Adrenal gland (tissue), 5 donors: ENCODE measurements at regions not wholly inside any gene's neighbourhood (a gene's known extent, or its start where the extent isn't known, plus 50 kb on each side); places are given as distances from the start of the nearest gene placed in this dataset.

Experiments used
- POLR2A ChIP-seq, 2 donors: fragments of 450-650 bp; IDR thresholded peaks; one replicate each; pipeline ENCODE4 v1.6.1; 2017; ENCODE audit warnings: antibody characterized with exemption in 2 of 2, mild to moderate bottlenecking in 2 of 2, moderate library complexity in 1 of 2
- TF ChIP-seq, protein P1 (sequence below), 6 experiments: fragments of 450-650 bp in 4 of 6; fragments of 200-600 bp in 2 of 6; sonication (generic) in 1 of 6; IDR thresholded peaks; 1 replicate in 5 of 6; 2 replicates in 1 of 6; pipeline versions ENCODE4 v1.5.1 to v1.8.0; 2016 to 2021; ENCODE audit warnings: antibody characterized with exemption in 6 of 6, mild to moderate bottlenecking in 2 of 6, moderate library complexity in 1 of 6
- donor health status: DM: no; HTN: no; CAD: no.

DNA sequence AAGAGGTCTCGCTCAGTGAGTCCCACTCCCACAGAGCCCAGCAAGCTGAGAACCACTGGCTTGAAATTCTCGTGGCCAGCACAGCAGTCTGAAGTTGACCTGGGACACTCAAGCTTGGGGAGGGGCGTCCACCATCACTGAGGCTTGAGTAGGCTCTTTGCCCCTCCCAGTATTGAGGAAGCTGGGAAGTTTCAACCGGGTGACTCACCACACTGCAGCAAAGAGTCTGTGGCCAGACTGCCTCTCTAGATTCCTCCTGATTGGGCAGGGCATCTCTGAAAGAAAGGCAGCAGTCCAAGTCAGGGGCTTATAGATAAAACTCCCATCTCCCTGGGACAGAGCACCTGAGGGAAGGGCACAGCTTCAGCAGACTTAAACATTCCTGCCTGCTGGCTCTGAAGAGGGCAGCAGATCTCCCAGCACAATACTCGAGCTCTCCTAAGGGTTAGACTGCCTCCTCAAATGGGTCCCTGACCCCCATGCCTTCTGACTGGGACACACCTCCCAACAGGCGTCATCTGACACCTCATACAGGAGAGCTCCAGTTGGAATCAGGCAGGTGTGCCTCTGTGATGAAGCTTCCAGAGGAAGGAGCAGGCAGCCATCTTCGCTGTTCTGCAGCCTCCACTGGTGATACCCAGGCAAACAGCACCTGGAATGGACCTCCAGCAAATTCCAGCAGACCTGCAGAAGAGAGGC is 970.9 kb upstream of the LRRN3 start:
- no peak for TF ChIP-seq POLR2A (IDR thresholded peaks at IDR 0.05)
- TF ChIP-seq, protein P1, sequence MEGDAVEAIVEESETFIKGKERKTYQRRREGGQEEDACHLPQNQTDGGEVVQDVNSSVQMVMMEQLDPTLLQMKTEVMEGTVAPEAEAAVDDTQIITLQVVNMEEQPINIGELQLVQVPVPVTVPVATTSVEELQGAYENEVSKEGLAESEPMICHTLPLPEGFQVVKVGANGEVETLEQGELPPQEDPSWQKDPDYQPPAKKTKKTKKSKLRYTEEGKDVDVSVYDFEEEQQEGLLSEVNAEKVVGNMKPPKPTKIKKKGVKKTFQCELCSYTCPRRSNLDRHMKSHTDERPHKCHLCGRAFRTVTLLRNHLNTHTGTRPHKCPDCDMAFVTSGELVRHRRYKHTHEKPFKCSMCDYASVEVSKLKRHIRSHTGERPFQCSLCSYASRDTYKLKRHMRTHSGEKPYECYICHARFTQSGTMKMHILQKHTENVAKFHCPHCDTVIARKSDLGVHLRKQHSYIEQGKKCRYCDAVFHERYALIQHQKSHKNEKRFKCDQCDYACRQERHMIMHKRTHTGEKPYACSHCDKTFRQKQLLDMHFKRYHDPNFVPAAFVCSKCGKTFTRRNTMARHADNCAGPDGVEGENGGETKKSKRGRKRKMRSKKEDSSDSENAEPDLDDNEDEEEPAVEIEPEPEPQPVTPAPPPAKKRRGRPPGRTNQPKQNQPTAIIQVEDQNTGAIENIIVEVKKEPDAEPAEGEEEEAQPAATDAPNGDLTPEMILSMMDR (IDR thresholded peaks at IDR 0.05), result no peak
